Kasumi-1 (cell line): ENCODE measurements at regions not wholly inside any gene's neighbourhood (a gene's known extent, or its start where the extent isn't known, plus 50 kb on each side); places are given as distances from the start of the nearest gene placed in this dataset.

Experiments used
- DNase-seq, 2 experiments: peaks; one replicate each; lab custom pipeline; 2025; lab: John Stamatoyannopoulos, UW

DNA sequence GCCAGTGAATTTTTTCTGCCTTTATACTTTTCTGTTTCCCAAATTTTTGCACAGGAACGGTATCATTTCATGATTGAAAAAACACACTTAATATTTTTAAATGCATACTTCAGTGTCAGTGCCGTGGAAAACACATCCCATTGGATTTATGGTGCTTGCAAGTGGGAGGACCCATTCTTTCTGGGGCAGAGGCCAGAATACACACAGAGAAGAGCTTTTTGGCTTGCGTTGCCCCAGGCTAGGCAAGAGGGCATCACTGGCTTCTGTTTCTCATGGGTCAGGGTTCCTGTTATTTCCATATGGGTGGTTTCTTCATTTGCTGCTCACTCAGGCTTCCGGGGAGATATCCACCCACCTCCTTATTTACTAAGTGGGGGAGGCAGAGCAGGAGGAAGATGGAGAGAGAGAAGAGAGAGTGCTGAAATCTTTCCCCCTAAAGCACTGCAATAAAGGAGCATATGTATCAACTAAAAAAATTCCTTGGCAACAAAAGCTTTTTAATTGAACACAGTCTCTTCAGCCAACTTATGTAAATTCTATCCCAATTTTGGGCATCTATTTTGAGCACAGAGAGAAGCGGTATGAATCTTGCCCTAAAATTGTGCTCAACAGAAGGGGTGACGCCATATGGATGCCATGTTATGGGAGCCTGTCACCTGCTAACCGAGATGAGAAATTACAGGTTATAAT lies 66.0 kb upstream of the KIRREL3 start:
- DNase-seq, result no peak

DNA sequence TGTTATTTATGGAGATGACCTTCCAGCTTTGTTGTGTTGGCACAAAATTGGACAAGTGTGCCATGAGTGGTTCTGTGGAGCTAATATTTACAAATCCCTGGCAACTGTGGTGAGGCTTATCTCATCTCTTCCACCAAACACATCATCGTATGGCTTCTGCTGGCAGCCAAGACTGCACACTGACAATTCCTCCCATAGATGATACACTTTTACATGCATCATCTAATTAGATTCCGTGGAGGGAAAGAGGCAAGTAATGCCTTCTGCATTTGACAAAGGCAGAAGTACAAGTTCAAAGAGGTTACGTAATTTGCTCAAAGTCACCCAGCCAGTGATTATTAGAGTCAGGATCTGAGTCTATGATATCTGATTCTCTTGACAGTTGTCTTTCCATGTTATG lies 62.7 kb upstream of the KIRREL3 start:
- DNase-seq, result no peak

DNA sequence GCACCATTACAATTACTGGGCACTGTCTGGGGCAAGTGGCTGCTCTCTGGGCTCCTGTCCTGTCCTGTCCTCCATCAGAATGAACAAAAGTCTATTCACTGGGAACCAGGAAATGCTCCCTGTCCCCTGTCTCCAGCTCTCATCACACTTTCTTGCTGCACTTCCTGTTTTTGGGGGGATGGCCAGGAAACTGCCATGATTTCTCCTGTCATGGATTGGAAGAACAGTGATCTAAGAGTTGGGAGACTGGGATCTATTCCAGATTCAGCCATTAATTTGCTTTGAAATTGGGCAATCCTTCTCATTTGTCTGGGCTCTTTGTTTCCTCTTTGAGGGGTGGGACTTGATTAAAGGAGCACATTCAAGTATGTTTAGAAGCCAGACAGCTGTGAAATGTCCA lies 61.4 kb upstream of the KIRREL3 start:
- no peak for DNase-seq

DNA sequence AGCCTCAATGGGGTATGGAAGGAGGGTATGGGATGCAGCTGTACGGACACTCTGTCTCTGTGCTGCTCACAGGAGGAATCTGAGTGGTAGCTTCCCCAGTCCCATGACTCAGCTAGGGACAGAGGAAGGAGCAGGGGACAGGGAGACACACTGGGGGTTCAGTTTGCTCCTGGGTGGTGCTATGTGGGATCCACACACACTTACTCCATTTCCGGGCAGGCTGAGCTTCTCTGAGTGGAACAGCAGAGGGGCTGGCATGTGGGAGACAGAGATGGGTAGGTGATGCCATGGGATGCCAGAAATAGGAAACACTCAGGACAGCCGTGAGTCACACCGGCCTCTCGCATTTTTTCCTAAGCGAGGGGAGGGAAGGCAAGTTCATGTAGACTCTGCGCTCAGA lies 59.2 kb upstream of the KIRREL3 start:
- no peak for DNase-seq

DNA sequence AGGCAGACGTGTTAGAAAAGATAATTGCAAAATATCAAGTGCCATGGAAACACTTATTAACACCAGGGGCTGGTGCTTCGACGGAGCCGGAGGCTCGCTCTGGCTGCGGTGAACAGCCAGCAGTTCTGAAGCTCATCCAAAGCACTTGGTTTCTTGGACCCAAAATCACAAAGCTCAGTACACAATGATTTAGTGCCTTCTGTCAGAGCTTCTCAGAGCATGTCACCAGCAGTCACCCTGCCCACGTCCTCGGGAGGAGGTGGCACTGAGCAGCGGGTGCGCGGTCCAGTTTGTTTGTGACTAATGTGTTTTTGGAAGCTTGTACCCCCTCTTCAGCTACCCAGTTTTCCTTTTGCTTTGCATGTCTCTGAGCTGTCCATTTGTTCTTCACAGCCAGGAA lies 58.7 kb upstream of the KIRREL3 start:
- DNase-seq, result no peak

DNA sequence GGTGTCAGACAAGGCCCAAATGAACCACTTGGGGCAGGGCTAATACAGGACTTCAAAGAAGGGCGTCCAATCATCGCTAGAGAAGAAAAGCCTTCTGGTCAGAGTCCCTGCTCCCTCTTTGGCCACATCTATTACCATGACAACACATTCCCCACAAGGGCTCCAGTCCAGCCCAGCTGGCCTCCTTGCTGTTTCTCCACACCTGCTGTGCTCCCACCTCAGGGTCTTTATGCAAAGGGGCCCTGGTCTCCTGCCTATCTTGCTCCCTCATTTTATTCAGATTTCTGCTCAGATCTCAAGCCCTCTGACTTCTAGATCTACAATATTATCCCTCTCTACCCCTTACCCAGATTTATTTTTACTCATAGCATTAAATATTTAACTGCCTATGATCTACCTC lies 58.0 kb upstream of the KIRREL3 start:
- no peak for DNase-seq

DNA sequence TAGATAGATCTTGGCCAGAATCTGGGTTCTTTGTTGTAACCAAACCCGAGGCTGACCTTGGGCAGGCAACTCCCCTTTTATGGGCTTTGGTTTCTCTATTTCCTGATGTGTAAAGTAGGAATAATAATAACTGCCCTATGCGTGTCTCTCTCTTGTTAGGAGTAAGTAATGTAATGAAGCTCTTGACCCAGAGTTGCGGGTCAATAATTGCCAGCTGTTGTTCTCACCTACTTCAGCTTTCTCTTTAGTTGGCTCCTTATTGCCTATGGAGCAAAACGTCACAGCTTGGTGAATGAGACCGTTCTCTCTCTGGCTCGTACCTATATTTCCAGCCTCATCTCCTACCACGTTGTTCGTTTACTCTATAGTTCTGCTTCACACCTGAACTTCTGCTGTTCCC lies 56.6 kb upstream of the KIRREL3 start:
- DNase-seq, result no peak

DNA sequence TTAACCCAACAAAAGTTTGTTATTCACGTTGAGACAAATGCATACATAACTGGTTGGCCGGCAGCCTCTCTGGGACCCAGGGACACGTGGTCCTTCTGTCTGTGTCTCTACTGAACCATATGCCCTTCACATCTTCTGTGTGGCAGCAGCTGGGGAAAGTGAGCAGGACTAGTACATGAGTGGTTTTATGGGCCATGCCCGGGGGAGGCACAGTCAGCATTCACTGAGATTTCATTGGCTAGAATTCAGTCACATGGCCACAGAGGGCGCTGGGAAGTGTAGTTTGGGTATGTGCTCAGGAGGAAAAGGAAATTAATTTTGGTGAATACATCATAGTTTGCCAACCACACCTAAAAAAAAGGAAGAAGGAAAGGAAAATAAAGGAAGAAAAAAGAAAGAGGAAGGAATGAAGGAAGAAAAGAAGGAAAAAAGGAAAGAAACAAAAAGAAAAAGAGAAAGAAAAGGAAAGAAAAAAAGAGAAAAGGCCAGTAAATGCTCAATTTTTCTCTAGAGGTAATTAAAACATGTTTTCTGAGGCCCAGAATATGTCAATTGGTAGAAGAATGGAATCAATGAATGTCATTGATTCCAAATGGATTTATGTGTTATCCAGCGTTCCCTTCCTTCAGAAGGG lies 55.9 kb upstream of the KIRREL3 start:
- no peak for DNase-seq

DNA sequence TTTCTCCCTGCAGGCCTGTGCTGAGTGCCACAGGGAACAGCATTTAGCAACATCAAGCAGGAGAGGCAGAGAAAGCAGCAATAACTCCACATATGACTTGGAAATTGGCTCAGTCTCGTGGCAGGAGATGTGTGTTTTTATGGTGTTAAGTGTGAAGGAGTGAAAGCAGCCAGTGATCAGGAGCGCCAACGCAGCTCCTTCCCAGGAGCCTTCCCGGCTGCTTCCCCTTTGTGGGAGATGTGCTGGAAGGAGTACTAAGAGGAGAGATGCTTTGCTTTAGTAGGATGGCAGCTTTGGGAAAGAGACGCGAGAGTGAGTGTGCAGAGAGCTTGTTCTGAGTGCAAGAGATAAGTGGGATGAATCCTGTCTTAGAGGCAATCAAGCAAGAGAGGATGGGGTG lies 54.7 kb upstream of the KIRREL3 start:
- no peak for DNase-seq

DNA sequence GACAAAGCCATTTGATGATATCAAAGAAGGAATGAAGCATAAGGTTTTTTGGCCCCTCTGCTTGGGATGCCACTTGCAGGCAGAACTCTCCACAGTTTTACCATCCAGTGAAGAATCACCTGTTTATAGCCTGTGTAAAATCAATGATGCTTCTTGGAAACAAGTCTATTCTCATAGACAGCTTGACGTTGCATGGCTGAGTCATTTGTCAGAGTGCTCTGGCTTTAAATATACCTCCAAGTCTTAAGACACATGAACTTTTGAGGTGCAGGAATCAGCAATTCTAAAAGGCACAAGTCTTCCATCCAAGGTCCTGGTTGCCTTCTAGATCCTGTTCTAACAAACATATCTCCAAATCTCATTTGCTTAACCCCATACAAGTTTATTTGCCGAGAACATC lies 53.6 kb upstream of the KIRREL3 start:
- DNase-seq, result no peak

DNA sequence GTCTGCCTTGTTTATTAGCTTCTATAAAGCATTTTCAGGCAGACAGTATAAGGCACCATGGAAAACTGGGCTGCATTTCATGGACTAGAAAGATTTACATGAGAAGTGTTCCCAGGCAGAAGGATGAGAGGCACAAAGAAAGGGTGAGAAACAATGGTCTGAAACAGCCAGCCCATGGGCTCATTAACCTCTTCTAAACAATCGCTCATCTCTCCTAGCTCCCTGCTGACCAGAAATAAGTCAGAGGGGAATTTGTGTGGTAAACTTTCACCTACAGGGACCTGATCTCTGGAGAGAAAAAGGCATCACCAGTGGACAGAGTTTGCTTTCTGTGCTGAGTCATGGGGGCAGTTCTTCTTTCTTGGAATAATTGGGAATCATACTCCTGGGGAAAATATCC lies 51.8 kb upstream of the KIRREL3 start:
- DNase-seq, result no peak
